ENCODE measurements at regions not wholly inside any gene's neighbourhood (a gene's known extent, or its start where the extent isn't known, plus 50 kb on each side); places are given as distances from the start of the nearest gene placed in this dataset.

- no peak for TF ChIP-seq IRF5 (IDR thresholded peaks at IDR 0.05; ENCODE audit: borderline replicate concordance)
- TF ChIP-seq RUNX3 (IDR thresholded peaks at IDR 0.05; ENCODE audit: low read length): no peak
These were observed 235.4 kb downstream of the RAD51AP2 start (continued) for GRCh38 chr2:17282826-17283225.

GRCh38 chr2:17282245-17282644 lies 236.0 kb downstream of the RAD51AP2 start:
- no peaks in the 10 kb centered on the region for H4K20me1 ChIP-seq (ENCODE audit: control insufficient read depth, insufficient read depth)
- no peaks in the 10 kb centered on the region for H3K9me3 ChIP-seq (replicated peaks; ENCODE audit: control insufficient read depth, insufficient read depth, low read length)
- SMC1A ChIA-PET (ENCODE audit: uncharacterized antibody, unreplicated experiment): no interaction called here
- no peak for TF ChIP-seq STAT3 (IDR thresholded peaks at IDR 0.05; ENCODE audit: low read depth, low read length)
- no peak for TF ChIP-seq PRDM15 (CRISPR knock-in tag; IDR thresholded peaks at IDR 0.05)
- no peak for TF ChIP-seq TBL1XR1 (IDR thresholded peaks at IDR 0.05; ENCODE audit: low read depth, low read length)
- no peak for TF ChIP-seq USF2 (IDR thresholded peaks at IDR 0.05; ENCODE audit: borderline replicate concordance, low read depth, low read length)
- TF ChIP-seq SUPT20H (IDR thresholded peaks at IDR 0.05; ENCODE audit: borderline replicate concordance, control insufficient read depth, low read depth, low read length): no peak
- TF ChIP-seq NFIC (IDR thresholded peaks at IDR 0.05; ENCODE audit: low read depth, low read length): no peak
- no peak for TF ChIP-seq SIX5 (IDR thresholded peaks at IDR 0.05; ENCODE audit: low read depth, low read length, severe bottlenecking)
- no peak for TF ChIP-seq BRCA1 (IDR thresholded peaks at IDR 0.05; ENCODE audit: low read depth, low read length)
- TF ChIP-seq PAX8 (IDR thresholded peaks at IDR 0.05): no peak
- no peak for TF ChIP-seq MTA3 (IDR thresholded peaks at IDR 0.05; ENCODE audit: borderline replicate concordance, low read length)
- TF ChIP-seq KDM1A (IDR thresholded peaks at IDR 0.05; ENCODE audit: borderline replicate concordance): no peak
- no peak for TF ChIP-seq TARDBP (IDR thresholded peaks at IDR 0.05; ENCODE audit: borderline replicate concordance)
- no peak for TF ChIP-seq HCFC1 (IDR thresholded peaks at IDR 0.05; ENCODE audit: low read length)
- no peak for TF ChIP-seq BCLAF1 (IDR thresholded peaks at IDR 0.05)

More at GRCh38 chr2:17282245-17282644, 236.0 kb downstream of the RAD51AP2 start:
- WGBS (ENCODE audit: insufficient coverage, insufficient replicate concordance, low lambda C conversion rate, missing lambda C conversion rate): 44% methylated on average over 1 of the region's 1 CpG
- Histone ChIP-seq H3K27ac (ENCODE audit: control insufficient read depth, insufficient read depth) (no peak overlapping the region), H3K4me1 (ENCODE audit: control insufficient read depth, insufficient read depth, low read length) (no peaks in the 10 kb centered on the region), H3K36me3 (ENCODE audit: control insufficient read depth in 2 of 2, insufficient read depth in 2 of 2, low read length in 1 of 2) (no peaks in the 10 kb centered on the region), H3K9ac (ENCODE audit: control insufficient read depth, insufficient read depth, low read length) (no peak overlapping the region), H2AFZ (ENCODE audit: control insufficient read depth, low read depth, low read length) (no peak overlapping the region), H3K4me2 (ENCODE audit: control insufficient read depth, insufficient read depth) (no peak overlapping the region), H3K27me3 (replicated peaks in 1 of 2; ENCODE audit: control insufficient read depth in 2 of 2, insufficient read depth in 2 of 2, low read length in 1 of 2) (no peaks in the 10 kb centered on the region), H3K4me3 (no peak overlapping the region), H3K79me2 (ENCODE audit: control insufficient read depth, insufficient read depth, low read length) (no peaks in the 10 kb centered on the region)
- DNase-seq (ENCODE audit: low read depth, low spot score) (no peak), ATAC-seq (no peak), FAIRE-seq (no peak)
- BruUV-seq (replicated peaks): no TSS peak
- in situ Hi-C loops (cut with MboI): no loop called here
- POLR2A ChIA-PET: no interaction called here
- CTCF ChIA-PET: no interaction called here
- intact Hi-C loops (cut with micrococcal nuclease; ENCODE audit: unreplicated experiment): no loop called here
- RAD21 ChIA-PET (ENCODE audit: unreplicated experiment): no interaction called here
